Glutamatergic neuron (in vitro differentiated cells): ENCODE measurements at regions not wholly inside any gene's neighbourhood (a gene's known extent, or its start where the extent isn't known, plus 50 kb on each side); places are given as distances from the start of the nearest gene placed in this dataset.

Experiments
- DNase-seq: peaks from one replicate; pipeline ENCODE4 v3.0.0; 2022
- H3K27ac Mint-ChIP-seq: one replicate; pipeline ENCODE4 v1.8.0; 2020; ENCODE audit warnings: mild to moderate bottlenecking, mixed read lengths, inconsistent platforms; ENCODE audit not compliant: unreplicated experiment
- H3K27me3 Mint-ChIP-seq: one replicate; pipeline ENCODE4 v1.8.0; 2020; ENCODE audit warnings: mild to moderate bottlenecking, moderate library complexity, mixed read lengths, inconsistent platforms; ENCODE audit not compliant: unreplicated experiment
- H3K36me3 Mint-ChIP-seq: one replicate; pipeline ENCODE4 v1.8.0; 2020; ENCODE audit warnings: mild to moderate bottlenecking, mixed read lengths, inconsistent platforms; ENCODE audit not compliant: unreplicated experiment
- H3K4me1 Mint-ChIP-seq: one replicate; pipeline ENCODE4 v1.8.0; 2020; ENCODE audit warnings: mild to moderate bottlenecking, low read depth, mixed read lengths, inconsistent platforms; ENCODE audit not compliant: unreplicated experiment
- H3K4me3 Mint-ChIP-seq: one replicate; pipeline ENCODE4 v1.8.0; 2020; ENCODE audit warnings: mild to moderate bottlenecking, mixed read lengths, inconsistent platforms; ENCODE audit not compliant: unreplicated experiment
- H3K9me3 Mint-ChIP-seq: one replicate; pipeline ENCODE4 v1.8.0; 2020; ENCODE audit warnings: mild to moderate bottlenecking, moderate library complexity, mixed read lengths, inconsistent platforms; ENCODE audit not compliant: unreplicated experiment
- CTCF ChIP-seq: fragments of 200-600 bp; sonication (generic); IDR thresholded peaks from one replicate; pipeline ENCODE4 v1.5.0; 2021; ENCODE audit not compliant: partially characterized antibody, unreplicated experiment

- Mint-ChIP-seq H3K27me3 (peaks cover 5% of the 10 kb centered on the region), H3K9me3 (peaks cover 11% of the 10 kb centered on the region), H3K36me3 (peaks cover 34% of the 10 kb centered on the region), H3K4me1 (peaks cover 13% of the 10 kb centered on the region), H3K4me3 (no peak overlapping the region), H3K27ac (no peak overlapping the region)
- no peak for TF ChIP-seq CTCF
- no peak for DNase-seq
Measured at GRCh38 chr5:27477550-27477949, 439.2 kb upstream of the CDH9 start.

- Mint-ChIP-seq H3K27ac (peak overlapping the region; percentile 62), H3K36me3 (peaks cover 34% of the 10 kb centered on the region), H3K9me3 (peaks cover 17% of the 10 kb centered on the region), H3K4me1 (peaks cover 13% of the 10 kb centered on the region), H3K27me3 (peaks cover 14% of the 10 kb centered on the region), H3K4me3 (peak overlapping the region; percentile 97)
- no peak for DNase-seq
- TF ChIP-seq CTCF, result no peak
Measured at GRCh38 chr5:27476356-27476988, 438.1 kb upstream of the CDH9 start.

- Mint-ChIP-seq H3K27me3 (peaks cover 14% of the 10 kb centered on the region), H3K4me1 (peaks cover 12% of the 10 kb centered on the region), H3K4me3 (peak overlapping the region; percentile 97), H3K27ac (peak overlapping the region; percentile 99), H3K36me3 (peaks cover 34% of the 10 kb centered on the region), H3K9me3 (peaks cover 16% of the 10 kb centered on the region)
- no peak for DNase-seq
- no peak for TF ChIP-seq CTCF
Measured at GRCh38 chr5:27475063-27475462, 436.7 kb upstream of the CDH9 start.

DNA sequence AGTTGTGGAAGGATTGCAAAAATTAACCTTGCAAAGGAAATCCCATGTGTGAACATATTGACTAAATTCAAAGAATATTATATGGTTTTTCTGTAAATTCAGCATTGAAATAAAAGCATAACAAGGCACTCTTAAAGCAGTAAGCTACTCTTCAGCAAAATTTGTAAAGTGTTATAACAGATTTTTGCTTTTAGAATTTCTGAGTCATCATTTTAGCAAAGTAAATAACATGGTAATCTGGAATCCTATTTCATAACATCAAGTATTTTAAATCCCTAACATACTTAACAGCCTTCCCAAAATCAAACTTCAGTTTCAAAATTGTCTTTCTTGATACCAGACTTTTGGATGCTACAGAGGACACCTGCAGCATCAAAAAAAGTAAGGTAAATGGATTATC lies 436.0 kb upstream of the CDH9 start:
- Mint-ChIP-seq H3K9me3 (peaks cover 16% of the 10 kb centered on the region), H3K4me3 (peak overlapping the region; percentile 97), H3K4me1 (peaks cover 12% of the 10 kb centered on the region), H3K27me3 (peaks cover 14% of the 10 kb centered on the region), H3K36me3 (peaks cover 34% of the 10 kb centered on the region), H3K27ac (peak overlapping the region; percentile 99)
- DNase-seq, result no peak
- TF ChIP-seq CTCF, result no peak

DNA sequence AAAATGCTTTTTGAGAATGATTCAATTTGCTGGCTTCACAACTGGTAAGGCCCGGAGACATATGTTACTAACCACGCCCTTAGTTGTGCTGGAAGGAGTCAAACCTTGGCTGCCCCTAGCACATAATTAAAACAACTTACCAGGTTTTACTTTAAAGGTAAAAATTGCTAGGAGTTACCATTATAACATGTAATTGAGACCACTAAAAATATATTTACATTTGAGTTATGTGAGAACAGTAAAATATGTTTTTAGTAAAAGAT lies 435.6 kb upstream of the CDH9 start:
- Mint-ChIP-seq H3K27ac (peak overlapping the region; percentile 99), H3K4me3 (peak overlapping the region; percentile 97), H3K4me1 (peaks cover 12% of the 10 kb centered on the region), H3K9me3 (peaks cover 15% of the 10 kb centered on the region), H3K36me3 (peaks cover 34% of the 10 kb centered on the region), H3K27me3 (peaks cover 14% of the 10 kb centered on the region)
- no peak for DNase-seq
- no peak for TF ChIP-seq CTCF
